ENCODE measurements at regions not wholly inside any gene's neighbourhood (a gene's known extent, or its start where the extent isn't known, plus 50 kb on each side); places are given as distances from the start of the nearest gene placed in this dataset.

DNA sequence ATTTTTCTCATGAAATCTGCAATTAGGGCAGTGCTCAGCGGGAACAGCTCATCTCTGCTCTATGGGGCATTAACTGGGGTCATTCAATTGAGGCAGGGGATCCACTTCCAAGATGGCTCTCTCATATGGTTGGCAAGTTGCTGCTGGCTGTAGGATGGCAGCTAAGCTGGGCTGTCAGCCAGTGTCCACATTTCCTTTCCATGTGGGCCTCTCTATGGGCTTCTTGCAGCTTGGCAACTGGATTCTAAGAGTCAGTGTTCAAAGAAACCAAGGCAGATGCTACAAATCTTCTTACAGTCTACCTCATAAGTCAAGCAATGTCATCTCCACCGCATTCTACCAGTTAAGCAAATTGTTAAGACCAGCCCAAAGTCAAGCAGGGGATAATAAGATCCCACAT lies 50.3 kb upstream of the TMCC3 start:
- Histone ChIP-seq H3K9me3 (no peaks in the 10 kb centered on the region), H3K27ac (peak overlapping the region in 1 of 2 donors; percentile 5), H3K36me3 (no peaks in the 10 kb centered on the region), H3K4me3 (no peak overlapping the region), H3K4me1 (peaks cover 0 to 59% (median 28%) of the 10 kb centered on the region in 4 donors), H3K27me3 (no peaks in the 10 kb centered on the region)
- DNase-seq: no peak
- TF ChIP-seq, protein P1, sequence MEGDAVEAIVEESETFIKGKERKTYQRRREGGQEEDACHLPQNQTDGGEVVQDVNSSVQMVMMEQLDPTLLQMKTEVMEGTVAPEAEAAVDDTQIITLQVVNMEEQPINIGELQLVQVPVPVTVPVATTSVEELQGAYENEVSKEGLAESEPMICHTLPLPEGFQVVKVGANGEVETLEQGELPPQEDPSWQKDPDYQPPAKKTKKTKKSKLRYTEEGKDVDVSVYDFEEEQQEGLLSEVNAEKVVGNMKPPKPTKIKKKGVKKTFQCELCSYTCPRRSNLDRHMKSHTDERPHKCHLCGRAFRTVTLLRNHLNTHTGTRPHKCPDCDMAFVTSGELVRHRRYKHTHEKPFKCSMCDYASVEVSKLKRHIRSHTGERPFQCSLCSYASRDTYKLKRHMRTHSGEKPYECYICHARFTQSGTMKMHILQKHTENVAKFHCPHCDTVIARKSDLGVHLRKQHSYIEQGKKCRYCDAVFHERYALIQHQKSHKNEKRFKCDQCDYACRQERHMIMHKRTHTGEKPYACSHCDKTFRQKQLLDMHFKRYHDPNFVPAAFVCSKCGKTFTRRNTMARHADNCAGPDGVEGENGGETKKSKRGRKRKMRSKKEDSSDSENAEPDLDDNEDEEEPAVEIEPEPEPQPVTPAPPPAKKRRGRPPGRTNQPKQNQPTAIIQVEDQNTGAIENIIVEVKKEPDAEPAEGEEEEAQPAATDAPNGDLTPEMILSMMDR (IDR thresholded peaks at IDR 0.05): no peak
- intact Hi-C loops (cut with DNase I; ENCODE audit: low total_unique reads): no loop called here

All from tibial artery (tissue), 4 donors.